Upper lobe of left lung (tissue), 6 donors: ENCODE measurements at regions not wholly inside any gene's neighbourhood (a gene's known extent, or its start where the extent isn't known, plus 50 kb on each side); places are given as distances from the start of the nearest gene placed in this dataset.

ENCODE experiments used
- ATAC-seq, 2 donors: fragments of 200-7000 bp; cut with Tn5 transposase; one replicate each; pipeline ENCODE4 v1.9.1; 2022; ENCODE audit warnings: mild to moderate bottlenecking in 2 of 2, moderate library complexity in 2 of 2; ENCODE audit not compliant: low FRiP score in 2 of 2
- DNase-seq, 2 donors: peaks; one replicate each; pipeline ENCODE4 v3.0.0-alpha.2; 2019 to 2020
- H3K27ac ChIP-seq, 4 donors: fragments of 200-600 bp; sonication (generic); one replicate each; pipeline ENCODE4 v1.5.1; 2016 to 2019
- H3K27me3 ChIP-seq, 4 donors: fragments of 200-600 bp; sonication (generic); one replicate each; pipeline ENCODE4 v1.5.1; 2017 to 2019
- H3K36me3 ChIP-seq, 4 donors: fragments of 200-600 bp; sonication (generic); one replicate each; pipeline ENCODE4 v1.5.1; 2016 to 2019
- H3K4me1 ChIP-seq, 4 donors: fragments of 200-600 bp; sonication (generic); one replicate each; pipeline ENCODE4 v1.5.1; 2018 to 2019
- H3K4me3 ChIP-seq, 4 donors: fragments of 200-600 bp; sonication (generic); one replicate each; pipeline ENCODE4 v1.5.1; 2017 to 2019; ENCODE audit warnings: mild to moderate bottlenecking in 2 of 4, moderate library complexity in 1 of 4
- H3K9me3 ChIP-seq, 4 donors: fragments of 200-600 bp; sonication (generic); one replicate each; pipeline ENCODE4 v1.5.1; 2018 to 2019
- CTCF ChIP-seq, 6 experiments: fragments of 450-650 bp in 4 of 6; fragments of 200-600 bp in 2 of 6; sonication (generic) in 2 of 6; IDR thresholded peaks; one replicate each; pipeline ENCODE4 v1.5.1; 2016 to 2019; ENCODE audit warnings: antibody characterized with exemption in 6 of 6
- EP300 ChIP-seq, 4 donors: sonication (generic); formaldehyde crosslinking; IDR thresholded peaks; one replicate each; pipeline ENCODE4 v1.5.1; 2017; ENCODE audit warnings: antibody characterized with exemption in 4 of 4, control low read depth in 2 of 4
- POLR2A ChIP-seq, 4 donors: fragments of 450-650 bp; IDR thresholded peaks; one replicate each; pipeline ENCODE4 v1.5.1; 2016 to 2017; ENCODE audit warnings: antibody characterized with exemption in 4 of 4, mild to moderate bottlenecking in 2 of 4
- POLR2AphosphoS5 ChIP-seq, 2 donors: sonication (generic); formaldehyde crosslinking; IDR thresholded peaks; one replicate each; pipeline ENCODE4 v1.5.1; 2017; ENCODE audit warnings: antibody characterized with exemption in 2 of 2
- WGBS, 2 donors: methylation state at CpG; one replicate each; pipeline ENCODE4 v1.1.5; 2017 to 2018; 5-methylcytosine and 5-hydroxymethylcytosine counted together
- donor health status: DM: no; HTN: no; CAD: no; lungs with moderate emphysema.
- donor health status: DM: no; HTN: yes; CAD: no; lungs with severe emphysema.

GRCh38 chr1:234675006-234675405 lies 65.0 kb upstream of the IRF2BP2 start:
- Histone ChIP-seq H3K9me3 (no peaks in the 10 kb centered on the region), H3K36me3 (no peaks in the 10 kb centered on the region), H3K4me3 (no peak overlapping the region), H3K27me3 (no peaks in the 10 kb centered on the region), H3K4me1 (peaks cover 0 to 32% (median 12%) of the 10 kb centered on the region in 4 donors), H3K27ac (peak overlapping the region in 1 of 4 donors; percentile 72)
- ATAC-seq: no peak
- TF ChIP-seq EP300 (IDR thresholded peaks at IDR 0.05): no peak
- TF ChIP-seq CTCF (IDR thresholded peaks at IDR 0.05): no peak
- TF ChIP-seq POLR2AphosphoS5 (IDR thresholded peaks at IDR 0.05): no peak
- TF ChIP-seq POLR2A (IDR thresholded peaks at IDR 0.05): no peak
- 85 to 88% methylated on average over 3 to 4 of the region's 4 CpGs for WGBS, 2 donors
- DNase-seq: no peak

GRCh38 chr1:234674218-234674815 lies 64.3 kb upstream of the IRF2BP2 start:
- TF ChIP-seq POLR2AphosphoS5 (IDR thresholded peaks at IDR 0.05) (no peak), CTCF (IDR thresholded peaks at IDR 0.05) (no peak), EP300 (IDR thresholded peaks at IDR 0.05) (no peak), POLR2A (IDR thresholded peaks at IDR 0.05) (no peak)
- Histone ChIP-seq H3K9me3 (no peaks in the 10 kb centered on the region), H3K4me1 (peaks cover 0 to 32% (median 13%) of the 10 kb centered on the region in 4 donors), H3K27ac (no peak overlapping the region), H3K4me3 (no peak overlapping the region), H3K27me3 (no peaks in the 10 kb centered on the region), H3K36me3 (no peaks in the 10 kb centered on the region)
- ATAC-seq (no peak), DNase-seq (no peak)
- WGBS, 2 donors: 91 to 98% methylated on average over 4 of the region's 4 CpGs

GRCh38 chr1:234672349-234673135 lies 62.6 kb upstream of the IRF2BP2 start:
- WGBS, 2 donors: 74 to 90% methylated on average over 12 of the region's 12 CpGs
- TF ChIP-seq POLR2A (IDR thresholded peaks at IDR 0.05): peak in 1 of 4 donors; percentile 55
- no peak for TF ChIP-seq CTCF (IDR thresholded peaks at IDR 0.05)
- TF ChIP-seq EP300 (IDR thresholded peaks at IDR 0.05): peak in 2 of 4 donors; percentile 21 to 55
- peaks cover 0 to 32% (median 13%) of the 10 kb centered on the region in 4 donors for H3K4me1 ChIP-seq
- no peaks in the 10 kb centered on the region for H3K27me3 ChIP-seq
- no peaks in the 10 kb centered on the region for H3K36me3 ChIP-seq
- no peak for DNase-seq
- peak overlapping the region; percentile 5 to 85 (median 72) for H3K27ac ChIP-seq
- no peak overlapping the region for H3K4me3 ChIP-seq
- ATAC-seq: peak; percentile 22 to 55
- no peaks in the 10 kb centered on the region for H3K9me3 ChIP-seq

- TF ChIP-seq EP300 (IDR thresholded peaks at IDR 0.05) (peak in 2 of 4 donors; percentile 47 to 92), CTCF (IDR thresholded peaks at IDR 0.05) (no peak), POLR2AphosphoS5 (IDR thresholded peaks at IDR 0.05) (peak in 1 of 2 donors; percentile 25), POLR2A (IDR thresholded peaks at IDR 0.05) (peak in 1 of 4 donors; percentile 39)
- ATAC-seq (peak in 1 of 2 donors; percentile 62), DNase-seq (no peak)
- Histone ChIP-seq H3K4me3 (no peak overlapping the region), H3K4me1 (peaks cover 0 to 28% (median 9%) of the 10 kb centered on the region in 4 donors), H3K27ac (peak overlapping the region; percentile 31 to 85 (median 62)), H3K36me3 (no peaks in the 10 kb centered on the region), H3K9me3 (no peaks in the 10 kb centered on the region), H3K27me3 (no peaks in the 10 kb centered on the region)
- WGBS, 2 donors: 66 to 67% methylated on average over 10 of the region's 10 CpGs
These were observed 61.1 kb upstream of the IRF2BP2 start for GRCh38 chr1:234670967-234671626.
